HepG2 (cell line): ENCODE measurements at regions not wholly inside any gene's neighbourhood (a gene's known extent, or its start where the extent isn't known, plus 50 kb on each side); places are given as distances from the start of the nearest gene placed in this dataset.

Source experiments
- ATAC-seq: fragments of 200-7000 bp; cut with Tn5 transposase; 3 replicates; pipeline ENCODE4 v1.9.1; 2020; ENCODE audit warnings: mild to moderate bottlenecking, moderate library complexity
- BruUV-seq: library from RNA; stranded (reverse); fragments of 400-500 nt; replicated peaks from 2 replicates; lab custom pipeline; 2021; lab: Mats Ljungman, UMichigan
- CTCF ChIA-PET: fragments of 300-600 bp; formaldehyde crosslinking; extraction: SDS; loops from one replicate; lab custom pipeline; 2021; ENCODE audit warnings: low total read pairs, inconsistent platforms, low intra/inter-chr PET ratio; lab: Yijun Ruan, JAX
- POLR2A ChIA-PET: fragments of 350-600 bp; sonication (Branson Sonifier 250); formaldehyde crosslinking; loops from one replicate; lab custom pipeline; 2020; ENCODE audit warnings: antibody characterized with exemption, inconsistent platforms; lab: Yijun Ruan, JAX
- DNase-seq: peaks from one replicate; pipeline ENCODE4 v3.0.0-alpha.2; 2015; ENCODE audit warnings: low spot score
- FAIRE-seq: peaks from 3 replicates; lab custom pipeline; 2011; peaks lifted over from hg19 to GRCh38; lab: Jason Lieb, UNC
- H2AFZ ChIP-seq: one replicate; pipeline ENCODE4 v1.6.1; 2011; ENCODE audit warnings: low read length, inconsistent platforms
- H3K27ac ChIP-seq: fragments of 300-600 bp; 3 replicates; pipeline ENCODE4 v1.8.0; 2011; ENCODE audit warnings: mixed run types, mild to moderate bottlenecking, mixed read lengths, low read length, inconsistent platforms; ENCODE audit not compliant: insufficient read depth; ENCODE audit errors: extremely low read length
- H3K27me3 ChIP-seq, 2 experiments: fragments of 200-600 bp in 1 of 2; 2 replicates in 1 of 2; 3 replicates in 1 of 2; pipeline versions ENCODE4 v1.6.0 to v1.8.0; 2011; ENCODE audit warnings: low read length in 2 of 2, mild to moderate bottlenecking in 2 of 2, moderate library complexity in 2 of 2, inconsistent platforms in 1 of 2; ENCODE audit not compliant: insufficient read depth in 2 of 2, control insufficient read depth in 1 of 2
- H3K36me3 ChIP-seq, 2 experiments: fragments of 200-600 bp in 1 of 2; replicated peaks in 1 of 2; 2 replicates in 1 of 2; 3 replicates in 1 of 2; pipeline versions ENCODE4 v1.5.1 to v1.8.0; 2011; ENCODE audit warnings: low read length in 2 of 2, inconsistent platforms in 1 of 2; ENCODE audit not compliant: insufficient read depth in 2 of 2, control insufficient read depth in 1 of 2
- H3K4me1 ChIP-seq: 2 replicates; pipeline ENCODE4 v1.5.1; 2012; ENCODE audit warnings: low read length, inconsistent platforms; ENCODE audit not compliant: insufficient read depth
- H3K4me2 ChIP-seq: 2 replicates; pipeline ENCODE4 v1.6.0; 2011; ENCODE audit warnings: low read depth, low read length, inconsistent platforms
- H3K4me3 ChIP-seq, 3 experiments: fragments of 200-600 bp in 1 of 3; sonication (generic), shearing (Covaris generic) in 1 of 3; replicated peaks in 1 of 3; 2 replicates each; pipeline ENCODE4 v1.5.1; 2011 to 2016; ENCODE audit warnings: low read length in 3 of 3, inconsistent platforms in 2 of 3, low read depth in 2 of 3, mild to moderate bottlenecking in 2 of 3, control low read depth in 1 of 3, mixed read lengths in 1 of 3; ENCODE audit not compliant: insufficient read depth in 1 of 3
- H3K79me2 ChIP-seq: one replicate; pipeline ENCODE4 v1.6.1; 2011; ENCODE audit warnings: low read length, inconsistent platforms; ENCODE audit not compliant: insufficient read depth
- H3K9ac ChIP-seq: 2 replicates; pipeline ENCODE4 v1.6.0; 2011; ENCODE audit warnings: mild to moderate bottlenecking, low read depth, low read length, inconsistent platforms; ENCODE audit not compliant: insufficient read depth
- H3K9me3 ChIP-seq: 2 replicates; pipeline ENCODE4 v1.5.1; 2012; ENCODE audit warnings: mild to moderate bottlenecking, low read length
- H4K20me1 ChIP-seq: 2 replicates; pipeline ENCODE4 v1.6.0; 2011; ENCODE audit warnings: inconsistent platforms, mild to moderate bottlenecking, low read length, moderate library complexity; ENCODE audit not compliant: insufficient read depth
- CENPX ChIP-seq: sonication (generic); formaldehyde crosslinking; IDR thresholded peaks from 2 replicates; pipeline ENCODE4 v1.9.0; 2021; ENCODE audit warnings: mild to moderate bottlenecking, missing genetic modification reagents, moderate library complexity
- GATA4 ChIP-seq: sonication (generic); IDR thresholded peaks from 2 replicates; pipeline ENCODE4 v1.6.1; 2016; ENCODE audit warnings: antibody characterized with exemption, low read depth, borderline replicate concordance
- PAXIP1 ChIP-seq: sonication (generic); formaldehyde crosslinking; conservative IDR thresholded peaks from 2 replicates; pipeline ENCODE4 v1.4.0; 2020; ENCODE audit warnings: mild to moderate bottlenecking, missing genetic modification reagents, moderate library complexity
- ZBTB1 ChIP-seq: sonication (generic); formaldehyde crosslinking; IDR thresholded peaks from 2 replicates; pipeline ENCODE4 v1.4.0; 2020; ENCODE audit warnings: missing genetic modification reagents, borderline replicate concordance
- ZNF839 ChIP-seq: sonication (generic); formaldehyde crosslinking; IDR thresholded peaks from 2 replicates; pipeline ENCODE4 v1.4.0; 2020; ENCODE audit warnings: missing genetic modification reagents, mild to moderate bottlenecking, borderline replicate concordance
- WGBS: methylation state at CpG from one replicate; pipeline ENCODE4 v1.1.6; 2017; ENCODE audit warnings: low lambda C conversion rate; 5-methylcytosine and 5-hydroxymethylcytosine counted together
- in situ Hi-C: cut with HindIII; loops from 2 replicates; pipeline ENCODE4 v1.10.0; 2017; ENCODE audit warnings: low pct_unique_long_range_greater_than_20kb; ENCODE audit not compliant: extremely low pct_ligation_motif_present
- intact Hi-C: fragments of 100-400 bp; cut with micrococcal nuclease; formaldehyde crosslinking; loops from one replicate; pipeline ENCODE4 v1.10.0; 2022; ENCODE audit not compliant: unreplicated experiment

- H3K79me2 ChIP-seq, result no peaks in the 10 kb centered on the region
- in situ Hi-C loops, result no loop called here
- BruUV-seq, result no TSS peak
- ATAC-seq, result no peak
- no peak for TF ChIP-seq ZNF839 (CRISPR knock-in tag)
- TF ChIP-seq, all 625 proteins: peak for 0
- intact Hi-C loops, result no loop called here
- 33% methylated on average over 17 of the region's 17 CpGs for WGBS
- no peaks in the 10 kb centered on the region for H3K36me3 ChIP-seq
- H3K27ac ChIP-seq, result no peak overlapping the region
- no peak overlapping the region for H2AFZ ChIP-seq
- H3K9me3 ChIP-seq, result no peaks in the 10 kb centered on the region
- H3K4me3 ChIP-seq, result no peak overlapping the region
- no peak for DNase-seq
- no peak overlapping the region for H3K4me2 ChIP-seq
- CTCF ChIA-PET, result no interaction called here
- FAIRE-seq, result no peak
- peaks cover 6 to 78% of the 10 kb centered on the region in 2 experiments for H3K27me3 ChIP-seq
- no peaks in the 10 kb centered on the region for H3K4me1 ChIP-seq
- H4K20me1 ChIP-seq, result no peaks in the 10 kb centered on the region
- H3K9ac ChIP-seq, result no peak overlapping the region
- POLR2A ChIA-PET, result no interaction called here
Observed at GRCh38 chr20:56925831-56926170, 296.7 kb downstream of the TFAP2C start.

GRCh38 chr20:56926501-56926900 lies 297.4 kb downstream of the TFAP2C start:
- BruUV-seq, result no TSS peak
- DNase-seq, result no peak
- TF ChIP-seq ZBTB1 (CRISPR knock-in tag) (no peak), GATA4 (no peak), PAXIP1 (CRISPR knock-in tag) (no peak), CENPX (CRISPR knock-in tag) (no peak)
- TF ChIP-seq, all 625 proteins: peak for 0
- Histone ChIP-seq H3K36me3 (no peaks in the 10 kb centered on the region), H3K27ac (no peak overlapping the region), H3K9me3 (no peaks in the 10 kb centered on the region), H3K9ac (no peak overlapping the region), H3K4me2 (no peak overlapping the region), H4K20me1 (no peaks in the 10 kb centered on the region), H3K79me2 (no peaks in the 10 kb centered on the region), H2AFZ (no peak overlapping the region), H3K4me1 (no peaks in the 10 kb centered on the region), H3K4me3 (no peak overlapping the region), H3K27me3 (peaks cover 5 to 81% of the 10 kb centered on the region in 2 experiments; a peak in 4 of 5 replicates)
- ChIA-PET POLR2A (no interaction called here), CTCF (no interaction called here)
- ATAC-seq (no peak), FAIRE-seq (no peak)
- intact Hi-C loops (no loop called here), in situ Hi-C loops (no loop called here)
- 37% methylated on average over 2 of the region's 2 CpGs for WGBS
